Ovary (tissue), 3 donors: ENCODE measurements at regions not wholly inside any gene's neighbourhood (a gene's known extent, or its start where the extent isn't known, plus 50 kb on each side); places are given as distances from the start of the nearest gene placed in this dataset.

Experiments used
- CTCF ChIP-seq, 3 donors: fragments of 450-650 bp in 2 of 3; fragments of 200-600 bp in 1 of 3; IDR thresholded peaks; one replicate each; pipeline versions ENCODE4 v1.5.1 to v1.8.0; 2016 to 2022; ENCODE audit warnings: antibody characterized with exemption in 3 of 3, mild to moderate bottlenecking in 1 of 3
- POLR2A ChIP-seq: fragments of 450-650 bp; IDR thresholded peaks from one replicate; pipeline ENCODE4 v1.6.1; 2017; ENCODE audit warnings: antibody characterized with exemption, mild to moderate bottlenecking, moderate library complexity
- donor health status: DM: no; HTN: no; CAD: no.

GRCh38 chr18:64674694-64675093, 525.8 kb upstream of the LINC00305 start:
- TF ChIP-seq POLR2A (no peak), CTCF (IDR thresholded peaks at IDR 0.05) (no peak)
